ENCODE measurements at regions not wholly inside any gene's neighbourhood (a gene's known extent, or its start where the extent isn't known, plus 50 kb on each side); places are given as distances from the start of the nearest gene placed in this dataset.

- no peak for DNase-seq (ENCODE audit: low read depth)
Observed at GRCh38 chr9:127553793-127554192, 58.3 kb upstream of the STXBP1 start.

- no peak for DNase-seq (ENCODE audit: low read depth)
Observed at GRCh38 chr9:127554966-127555839, 56.9 kb upstream of the STXBP1 start.

GRCh38 chr9:127555840-127556820 is 55.9 kb upstream of the STXBP1 start:
- peak; percentile 98 for DNase-seq (ENCODE audit: low read depth)

GRCh38 chr9:127556871-127557270 is 55.2 kb upstream of the STXBP1 start:
- DNase-seq (ENCODE audit: low read depth), result no peak

DNA sequence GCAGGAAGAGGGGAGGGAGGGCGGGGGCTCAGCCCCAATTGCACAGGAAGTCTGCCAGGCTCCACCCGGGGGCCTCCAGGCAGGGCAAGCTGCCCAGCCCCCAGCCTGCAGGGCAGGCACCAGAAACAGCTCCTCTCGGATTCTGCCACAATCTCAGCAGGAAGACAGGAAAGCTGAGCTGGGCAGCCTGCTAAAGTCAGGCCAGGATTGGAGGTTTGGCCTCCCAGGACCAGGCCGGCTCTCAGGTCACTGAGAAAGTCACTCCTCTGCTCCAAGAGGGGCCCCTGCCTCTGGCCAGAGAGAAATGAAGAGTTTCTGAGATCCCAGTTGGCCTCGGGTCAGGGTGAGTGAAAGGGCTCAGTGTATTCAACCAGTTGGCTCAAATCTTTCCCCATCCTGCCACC is 54.6 kb upstream of the STXBP1 start:
- DNase-seq (ENCODE audit: low read depth), result peak; percentile 89

GRCh38 chr9:127557998-127558546 is 54.0 kb upstream of the STXBP1 start:
- no peak for DNase-seq (ENCODE audit: low read depth)

- no peak for DNase-seq (ENCODE audit: low read depth)
Observed at GRCh38 chr9:127558581-127559246, 53.4 kb upstream of the STXBP1 start.

- DNase-seq (ENCODE audit: low read depth), result no peak
Observed at GRCh38 chr9:127559247-127559680, 52.8 kb upstream of the STXBP1 start.

GRCh38 chr9:127561491-127562278 is 50.4 kb upstream of the STXBP1 start:
- DNase-seq (ENCODE audit: low read depth), result peak; percentile 100

Data from HT1080 (cell line).